Gastrocnemius medialis (tissue), 4 donors: ENCODE measurements at regions not wholly inside any gene's neighbourhood (a gene's known extent, or its start where the extent isn't known, plus 50 kb on each side); places are given as distances from the start of the nearest gene placed in this dataset.

ENCODE experiments used
- POLR2A ChIP-seq, 2 donors: fragments of 450-650 bp; IDR thresholded peaks; one replicate each; pipeline ENCODE4 v1.6.1; 2017; ENCODE audit warnings: antibody characterized with exemption in 2 of 2, mild to moderate bottlenecking in 2 of 2, moderate library complexity in 2 of 2
- TF ChIP-seq, protein P1 (sequence below), 5 experiments: fragments of 450-650 bp in 3 of 5; fragments of 200-600 bp in 2 of 5; sonication (generic) in 2 of 5; IDR thresholded peaks in 4 of 5; conservative IDR thresholded peaks in 1 of 5; 1 replicate in 4 of 5; 2 replicates in 1 of 5; pipeline ENCODE4 v1.5.1; 2016 to 2019; ENCODE audit warnings: antibody characterized with exemption in 5 of 5, mild to moderate bottlenecking in 3 of 5, moderate library complexity in 3 of 5

- TF ChIP-seq, protein P1, sequence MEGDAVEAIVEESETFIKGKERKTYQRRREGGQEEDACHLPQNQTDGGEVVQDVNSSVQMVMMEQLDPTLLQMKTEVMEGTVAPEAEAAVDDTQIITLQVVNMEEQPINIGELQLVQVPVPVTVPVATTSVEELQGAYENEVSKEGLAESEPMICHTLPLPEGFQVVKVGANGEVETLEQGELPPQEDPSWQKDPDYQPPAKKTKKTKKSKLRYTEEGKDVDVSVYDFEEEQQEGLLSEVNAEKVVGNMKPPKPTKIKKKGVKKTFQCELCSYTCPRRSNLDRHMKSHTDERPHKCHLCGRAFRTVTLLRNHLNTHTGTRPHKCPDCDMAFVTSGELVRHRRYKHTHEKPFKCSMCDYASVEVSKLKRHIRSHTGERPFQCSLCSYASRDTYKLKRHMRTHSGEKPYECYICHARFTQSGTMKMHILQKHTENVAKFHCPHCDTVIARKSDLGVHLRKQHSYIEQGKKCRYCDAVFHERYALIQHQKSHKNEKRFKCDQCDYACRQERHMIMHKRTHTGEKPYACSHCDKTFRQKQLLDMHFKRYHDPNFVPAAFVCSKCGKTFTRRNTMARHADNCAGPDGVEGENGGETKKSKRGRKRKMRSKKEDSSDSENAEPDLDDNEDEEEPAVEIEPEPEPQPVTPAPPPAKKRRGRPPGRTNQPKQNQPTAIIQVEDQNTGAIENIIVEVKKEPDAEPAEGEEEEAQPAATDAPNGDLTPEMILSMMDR (IDR thresholded peaks at IDR 0.05 in 4 of 5, conservative IDR thresholded peaks at IDR 0.05 in 1 of 5) = no peak
- no peak for TF ChIP-seq POLR2A (IDR thresholded peaks at IDR 0.05)
Observed at GRCh38 chr10:9850415-9850814, 1167.3 kb upstream of the CELF2 start.
